ENCODE measurements at regions not wholly inside any gene's neighbourhood (a gene's known extent, or its start where the extent isn't known, plus 50 kb on each side); places are given as distances from the start of the nearest gene placed in this dataset.

- no peak for DNase-seq
Observed at GRCh38 chr5:8332666-8333445, 463.9 kb downstream of the MTRR start.

- no peak for DNase-seq
Observed at GRCh38 chr5:8333485-8333884, 464.5 kb downstream of the MTRR start.

GRCh38 chr5:8333977-8334376 lies 465.0 kb downstream of the MTRR start:
- DNase-seq, result no peak

GRCh38 chr5:8340261-8340660 lies 471.3 kb downstream of the MTRR start:
- DNase-seq, result no peak

- peak; percentile 45 for DNase-seq
Observed at GRCh38 chr5:8340739-8341344, 471.9 kb downstream of the MTRR start.

GRCh38 chr5:8341406-8341805 lies 472.5 kb downstream of the MTRR start:
- DNase-seq, result no peak

- DNase-seq, result no peak
Observed at GRCh38 chr5:8347984-8348383, 479.0 kb downstream of the MTRR start.

GRCh38 chr5:8349855-8350254 lies 480.9 kb downstream of the MTRR start:
- DNase-seq, result peak; percentile 90

GRCh38 chr5:8350644-8351339 lies 481.8 kb downstream of the MTRR start:
- peak; percentile 29 for DNase-seq

- DNase-seq, result no peak
Observed at GRCh38 chr5:8355981-8356380, 487.0 kb downstream of the MTRR start.

- no peak for DNase-seq
Observed at GRCh38 chr5:8360012-8360411, 491.1 kb downstream of the MTRR start.

GRCh38 chr5:8362495-8362894 lies 493.5 kb downstream of the MTRR start:
- DNase-seq, result no peak

- DNase-seq, result no peak
Observed at GRCh38 chr5:8363138-8363537, 494.2 kb downstream of the MTRR start.

GRCh38 chr5:8366266-8366665 lies 497.3 kb downstream of the MTRR start:
- no peak for DNase-seq

- DNase-seq, result no peak
Observed at GRCh38 chr5:8376478-8376877, 507.5 kb downstream of the MTRR start.

- no peak for DNase-seq
Observed at GRCh38 chr5:8381972-8382371, 513.0 kb downstream of the MTRR start.

GRCh38 chr5:8382456-8382855 lies 513.5 kb downstream of the MTRR start:
- no peak for DNase-seq

- DNase-seq, result no peak
Observed at GRCh38 chr5:8383616-8384015, 514.7 kb downstream of the MTRR start.

- DNase-seq, result no peak
Observed at GRCh38 chr5:8386719-8387288, 517.9 kb downstream of the MTRR start.

GRCh38 chr5:8391911-8392310 lies 523.0 kb downstream of the MTRR start:
- DNase-seq, result no peak

- no peak for DNase-seq
Observed at GRCh38 chr5:8393240-8393639, 524.3 kb downstream of the MTRR start.

GRCh38 chr5:8394965-8395364 lies 526.0 kb downstream of the MTRR start:
- DNase-seq, result peak; percentile 1

GRCh38 chr5:8396246-8396645 lies 527.3 kb downstream of the MTRR start:
- no peak for DNase-seq

GRCh38 chr5:8396756-8397155 lies 527.8 kb downstream of the MTRR start:
- no peak for DNase-seq
